Endothelial cell of umbilical vein (primary cell): ENCODE measurements at regions not wholly inside any gene's neighbourhood (a gene's known extent, or its start where the extent isn't known, plus 50 kb on each side); places are given as distances from the start of the nearest gene placed in this dataset.

Source experiments
- BruUV-seq: library from RNA; stranded (reverse); fragments of 400-500 nt; replicated peaks from 2 replicates; lab custom pipeline; 2021; lab: Mats Ljungman, UMichigan
- CTCF ChIA-PET: fragments of 300-600, 350-600 bp; sonication (Branson Sonifier 250); formaldehyde crosslinking; loops from one replicate; lab custom pipeline; 2021; ENCODE audit warnings: antibody characterized with exemption, inconsistent platforms; lab: Charles Lee
- POLR2A ChIA-PET: fragments of 300-600, 350-600 bp; sonication (Branson Sonifier 250); formaldehyde crosslinking; loops from one replicate; lab custom pipeline; 2021; ENCODE audit warnings: antibody characterized with exemption, inconsistent platforms; lab: Charles Lee
- DNase-seq: peaks from one replicate; pipeline ENCODE4 v3.0.0-alpha.2; 2011; ENCODE audit warnings: low read depth, low spot score
- FAIRE-seq: peaks from 2 replicates; lab custom pipeline; 2011; peaks lifted over from hg19 to GRCh38; lab: Jason Lieb, UNC
- H2AFZ ChIP-seq: 2 replicates; pipeline ENCODE4 v1.6.0; 2012; ENCODE audit warnings: low read depth, low read length, control low read depth, inconsistent platforms
- H3K27ac ChIP-seq: 2 replicates; pipeline ENCODE4 v1.5.1; 2011; ENCODE audit warnings: low read depth, mild to moderate bottlenecking, control low read depth, low read length, moderate library complexity; ENCODE audit not compliant: insufficient read depth
- H3K27me3 ChIP-seq, 2 experiments: 2 replicates each; pipeline versions ENCODE4 v1.6.0 to v1.6.1; 2011; ENCODE audit warnings: low read length in 2 of 2, mixed read lengths in 1 of 2; ENCODE audit not compliant: control insufficient read depth in 2 of 2, insufficient read depth in 2 of 2
- H3K36me3 ChIP-seq, 2 experiments: 2 replicates in 1 of 2; 3 replicates in 1 of 2; pipeline ENCODE4 v1.5.1; 2011; ENCODE audit warnings: low read length in 2 of 2, mild to moderate bottlenecking in 1 of 2, moderate library complexity in 1 of 2; ENCODE audit not compliant: control insufficient read depth in 2 of 2, insufficient read depth in 2 of 2; ENCODE audit errors: extremely low read depth in 1 of 2
- H3K4me1 ChIP-seq: 3 replicates; pipeline ENCODE4 v1.5.1; 2011; ENCODE audit warnings: mild to moderate bottlenecking, low read length; ENCODE audit not compliant: control insufficient read depth, insufficient read depth; ENCODE audit errors: extremely low read depth
- H3K4me2 ChIP-seq: 2 replicates; pipeline ENCODE4 v1.6.1; 2011; ENCODE audit warnings: low read length, control low read depth, mixed read lengths; ENCODE audit not compliant: insufficient read depth
- H3K4me3 ChIP-seq, 3 experiments: fragments of 200-600 bp in 1 of 3; sonication (generic), shearing (Covaris generic) in 1 of 3; replicated peaks in 1 of 3; 2 replicates each; pipeline ENCODE4 v1.5.1; 2011 to 2016; ENCODE audit warnings: control low read depth in 3 of 3, low read length in 3 of 3, mild to moderate bottlenecking in 2 of 3, inconsistent platforms in 1 of 3, low read depth in 1 of 3, moderate library complexity in 1 of 3; ENCODE audit not compliant: insufficient read depth in 1 of 3
- H3K79me2 ChIP-seq: 2 replicates; pipeline ENCODE4 v1.6.0; 2012; ENCODE audit warnings: low read length, inconsistent platforms; ENCODE audit not compliant: control insufficient read depth, insufficient read depth
- H3K9ac ChIP-seq: replicated peaks from 2 replicates; pipeline ENCODE3; 2011; ENCODE audit warnings: low read length, control low read depth; ENCODE audit not compliant: insufficient read depth; ENCODE audit errors: extremely low read depth
- H3K9me1 ChIP-seq: replicated peaks from 3 replicates; pipeline ENCODE4 v1.6.0; 2011; ENCODE audit warnings: mild to moderate bottlenecking, low read length; ENCODE audit not compliant: control insufficient read depth, insufficient read depth; ENCODE audit errors: extremely low read depth
- H3K9me3 ChIP-seq: replicated peaks from 2 replicates; pipeline ENCODE4 v1.5.1; 2012; ENCODE audit warnings: low read length, inconsistent platforms; ENCODE audit not compliant: control insufficient read depth, insufficient read depth
- H4K20me1 ChIP-seq: replicated peaks from 2 replicates; pipeline ENCODE3; 2011; ENCODE audit warnings: mild to moderate bottlenecking, low read length; ENCODE audit not compliant: control insufficient read depth, insufficient read depth; ENCODE audit errors: extremely low read depth
- CTCF ChIP-seq, 2 donors: IDR thresholded peaks; 1 replicate in 1 of 2; 2 replicates in 1 of 2; pipeline ENCODE4 v1.5.1; 2011; ENCODE audit warnings: low read length in 2 of 2, mild to moderate bottlenecking in 2 of 2, moderate library complexity in 2 of 2, control low read depth in 1 of 2, inconsistent platforms in 1 of 2, low read depth in 1 of 2; ENCODE audit not compliant: insufficient read depth in 1 of 2; ENCODE audit errors: extremely low read depth in 1 of 2
- EZH2 ChIP-seq: IDR thresholded peaks from 2 replicates; pipeline ENCODE4 v1.6.1; 2012; ENCODE audit warnings: borderline replicate concordance, low read depth, mild to moderate bottlenecking, moderate library complexity, low read length, inconsistent platforms; ENCODE audit not compliant: severe bottlenecking
- FOS ChIP-seq: IDR thresholded peaks from 2 replicates; pipeline ENCODE4 v1.6.1; 2011; ENCODE audit warnings: mild to moderate bottlenecking, low read length, moderate library complexity, borderline replicate concordance; ENCODE audit not compliant: insufficient read depth
- GATA2 ChIP-seq: IDR thresholded peaks from 2 replicates; pipeline ENCODE4 v1.7.0; 2011; ENCODE audit warnings: low read depth, mild to moderate bottlenecking, moderate library complexity, mixed read lengths, low read length; ENCODE audit not compliant: insufficient read length, insufficient read depth
- JUN ChIP-seq: IDR thresholded peaks from 2 replicates; pipeline ENCODE4 v1.6.1; 2011; ENCODE audit warnings: borderline replicate concordance, low read depth; ENCODE audit not compliant: insufficient read length, insufficient read depth
- MAX ChIP-seq: IDR thresholded peaks from 2 replicates; pipeline ENCODE4 v1.6.1; 2011; ENCODE audit not compliant: insufficient read depth, insufficient read length
- MYC ChIP-seq: IDR thresholded peaks from one replicate; pipeline ENCODE4 v1.6.1; 2011; ENCODE audit warnings: mild to moderate bottlenecking, low read depth, low read length
- POLR2A ChIP-seq: IDR thresholded peaks from 2 replicates; pipeline ENCODE4 v1.6.1; 2012; ENCODE audit warnings: low read depth, mild to moderate bottlenecking, control low read depth, low read length
- POLR2AphosphoS5 ChIP-seq: IDR thresholded peaks from 2 replicates; pipeline ENCODE4 v1.6.1; 2012; ENCODE audit warnings: low read depth, mild to moderate bottlenecking, control low read depth, low read length, moderate library complexity; ENCODE audit not compliant: insufficient read depth
- dilution Hi-C: fragments of 300-500 bp; cut with MboI; formaldehyde crosslinking; loops from one replicate; pipeline ENCODE4 v1.15.0; 2019; ENCODE audit warnings: low sequenced_read_pairs; ENCODE audit not compliant: extremely low pct_ligation_motif_present
- intact Hi-C: fragments of 100-400 bp; cut with micrococcal nuclease; formaldehyde crosslinking; loops from one replicate; pipeline ENCODE4 v1.10.0; 2022

- H3K36me3 ChIP-seq = no peaks in the 10 kb centered on the region
- H3K4me2 ChIP-seq = no peak overlapping the region
- dilution Hi-C loops (no loop called here), intact Hi-C loops (no loop called here)
- H3K79me2 ChIP-seq = no peaks in the 10 kb centered on the region
- H3K9ac ChIP-seq = no peak overlapping the region
- BruUV-seq = no TSS peak
- DNase-seq (no peak), FAIRE-seq (no peak)
- H2AFZ ChIP-seq = no peak overlapping the region
- ChIA-PET CTCF (no interaction called here), POLR2A (no interaction called here)
- no peak for TF ChIP-seq CTCF (IDR thresholded peaks at IDR 0.05; ENCODE audit: extremely low read depth in 1 of 2, insufficient read depth in 1 of 2, low read depth in 1 of 2, low read length in 2 of 2)
- no peak for TF ChIP-seq GATA2
- TF ChIP-seq MAX = no peak
- no peak for TF ChIP-seq POLR2AphosphoS5
- TF ChIP-seq FOS = no peak
- no peak for TF ChIP-seq EZH2
- TF ChIP-seq JUN = no peak
- no peak for TF ChIP-seq MYC
- no peak for TF ChIP-seq POLR2A
- no peaks in the 10 kb centered on the region for H4K20me1 ChIP-seq
- no peak overlapping the region for H3K4me3 ChIP-seq
- no peaks in the 10 kb centered on the region for H3K9me3 ChIP-seq
- no peaks in the 10 kb centered on the region for H3K27me3 ChIP-seq
- no peaks in the 10 kb centered on the region for H3K4me1 ChIP-seq
- no peak overlapping the region for H3K27ac ChIP-seq
- H3K9me1 ChIP-seq = no peaks in the 10 kb centered on the region
These were observed 228.9 kb upstream of the BOD1L1 start for GRCh38 chr4:13856387-13856786.
